DND-41 (cell line): ENCODE measurements at regions not wholly inside any gene's neighbourhood (a gene's known extent, or its start where the extent isn't known, plus 50 kb on each side); places are given as distances from the start of the nearest gene placed in this dataset.

Source experiments
- ATAC-seq: fragments of 200-7000 bp; cut with Tn5 transposase; 3 replicates; pipeline ENCODE4 v1.9.1; 2021; ENCODE audit warnings: low read depth; ENCODE audit not compliant: insufficient read depth
- DNase-seq: peaks from one replicate; pipeline ENCODE4 v3.0.0-alpha.2; 2020
- H2AFZ ChIP-seq: 2 replicates; pipeline ENCODE4 v1.6.0; 2012; ENCODE audit warnings: low read depth, low read length
- H3K27ac ChIP-seq: 2 replicates; pipeline ENCODE4 v1.5.1; 2012; ENCODE audit warnings: low read length, inconsistent platforms
- H3K27me3 ChIP-seq: fragments of 200-600 bp; sonication (generic); 2 replicates; pipeline ENCODE4 v1.6.0; 2012; ENCODE audit warnings: low read length, mild to moderate bottlenecking, inconsistent platforms; ENCODE audit not compliant: insufficient read depth, poor library complexity
- H3K36me3 ChIP-seq: 2 replicates; pipeline ENCODE4 v1.5.1; 2012; ENCODE audit warnings: low read length, inconsistent platforms; ENCODE audit not compliant: insufficient read depth
- H3K4me1 ChIP-seq: 2 replicates; pipeline ENCODE4 v1.5.1; 2012; ENCODE audit warnings: mild to moderate bottlenecking, low read length; ENCODE audit not compliant: insufficient read depth
- H3K4me2 ChIP-seq: 2 replicates; pipeline ENCODE4 v1.6.0; 2012; ENCODE audit warnings: mild to moderate bottlenecking, moderate library complexity, low read length, inconsistent platforms; ENCODE audit not compliant: insufficient read depth
- H3K4me3 ChIP-seq, 2 experiments: fragments of 200-600 bp in 1 of 2; shearing (Covaris generic) in 1 of 2; 2 replicates each; pipeline ENCODE4 v1.5.1; 2012 to 2016; ENCODE audit warnings: inconsistent platforms in 2 of 2, low read length in 2 of 2, mild to moderate bottlenecking in 2 of 2, low read depth in 1 of 2, moderate library complexity in 1 of 2
- H3K79me2 ChIP-seq: 2 replicates; pipeline ENCODE4 v1.6.0; 2012; ENCODE audit warnings: low read length, inconsistent platforms; ENCODE audit not compliant: insufficient read depth
- H3K9ac ChIP-seq: 2 replicates; pipeline ENCODE4 v1.6.0; 2012; ENCODE audit warnings: low read depth, mild to moderate bottlenecking, inconsistent platforms, low read length, moderate library complexity
- H3K9me3 ChIP-seq: 2 replicates; pipeline ENCODE4 v1.5.1; 2012; ENCODE audit warnings: low read length, moderate library complexity, mild to moderate bottlenecking, inconsistent platforms; ENCODE audit not compliant: insufficient read depth, severe bottlenecking
- H4K20me1 ChIP-seq: 2 replicates; pipeline ENCODE4 v1.6.0; 2012; ENCODE audit warnings: low read length; ENCODE audit not compliant: insufficient read depth
- EZH2 ChIP-seq: IDR thresholded peaks from 3 replicates; pipeline ENCODE4 v1.6.1; 2012; ENCODE audit warnings: borderline replicate concordance, low read depth, mild to moderate bottlenecking, moderate library complexity, low read length, inconsistent platforms; ENCODE audit not compliant: severe bottlenecking
- TF ChIP-seq, protein P1 (sequence below): IDR thresholded peaks from 2 replicates; pipeline ENCODE4 v1.5.1; 2012; ENCODE audit warnings: borderline replicate concordance, low read length, moderate library complexity, mild to moderate bottlenecking; ENCODE audit not compliant: poor library complexity, severe bottlenecking; ENCODE audit errors: extremely low read depth

GRCh38 chr11:22567759-22568158 is 57.9 kb downstream of the FANCF start:
- Histone ChIP-seq H3K27me3 (no peaks in the 10 kb centered on the region), H3K9ac (no peak overlapping the region), H3K4me1 (no peaks in the 10 kb centered on the region), H3K9me3 (no peaks in the 10 kb centered on the region), H3K79me2 (no peaks in the 10 kb centered on the region), H3K36me3 (no peaks in the 10 kb centered on the region), H4K20me1 (no peaks in the 10 kb centered on the region), H3K27ac (no peak overlapping the region), H2AFZ (no peak overlapping the region), H3K4me3 (no peak overlapping the region), H3K4me2 (no peak overlapping the region)
- TF ChIP-seq, protein P1, sequence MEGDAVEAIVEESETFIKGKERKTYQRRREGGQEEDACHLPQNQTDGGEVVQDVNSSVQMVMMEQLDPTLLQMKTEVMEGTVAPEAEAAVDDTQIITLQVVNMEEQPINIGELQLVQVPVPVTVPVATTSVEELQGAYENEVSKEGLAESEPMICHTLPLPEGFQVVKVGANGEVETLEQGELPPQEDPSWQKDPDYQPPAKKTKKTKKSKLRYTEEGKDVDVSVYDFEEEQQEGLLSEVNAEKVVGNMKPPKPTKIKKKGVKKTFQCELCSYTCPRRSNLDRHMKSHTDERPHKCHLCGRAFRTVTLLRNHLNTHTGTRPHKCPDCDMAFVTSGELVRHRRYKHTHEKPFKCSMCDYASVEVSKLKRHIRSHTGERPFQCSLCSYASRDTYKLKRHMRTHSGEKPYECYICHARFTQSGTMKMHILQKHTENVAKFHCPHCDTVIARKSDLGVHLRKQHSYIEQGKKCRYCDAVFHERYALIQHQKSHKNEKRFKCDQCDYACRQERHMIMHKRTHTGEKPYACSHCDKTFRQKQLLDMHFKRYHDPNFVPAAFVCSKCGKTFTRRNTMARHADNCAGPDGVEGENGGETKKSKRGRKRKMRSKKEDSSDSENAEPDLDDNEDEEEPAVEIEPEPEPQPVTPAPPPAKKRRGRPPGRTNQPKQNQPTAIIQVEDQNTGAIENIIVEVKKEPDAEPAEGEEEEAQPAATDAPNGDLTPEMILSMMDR: no peak
- no peak for TF ChIP-seq EZH2
- ATAC-seq (no peak), DNase-seq (no peak)

- no peak overlapping the region for H2AFZ ChIP-seq
- no peaks in the 10 kb centered on the region for H4K20me1 ChIP-seq
- no peak overlapping the region for H3K4me2 ChIP-seq
- no peak overlapping the region for H3K4me3 ChIP-seq
- no peak overlapping the region for H3K27ac ChIP-seq
- H3K9me3 ChIP-seq: no peaks in the 10 kb centered on the region
- no peak for DNase-seq
- no peaks in the 10 kb centered on the region for H3K27me3 ChIP-seq
- no peak for ATAC-seq
- H3K79me2 ChIP-seq: no peaks in the 10 kb centered on the region
- no peaks in the 10 kb centered on the region for H3K36me3 ChIP-seq
- no peak overlapping the region for H3K9ac ChIP-seq
- TF ChIP-seq EZH2: no peak
- TF ChIP-seq, protein P1: no peak
- H3K4me1 ChIP-seq: no peaks in the 10 kb centered on the region
These were observed 59.3 kb downstream of the FANCF start for GRCh38 chr11:22566293-22566692.

GRCh38 chr11:22561283-22561682 is 64.3 kb downstream of the FANCF start:
- Histone ChIP-seq H3K27me3 (no peaks in the 10 kb centered on the region), H3K9ac (no peak overlapping the region), H3K9me3 (no peaks in the 10 kb centered on the region), H2AFZ (no peak overlapping the region), H3K27ac (no peak overlapping the region), H3K36me3 (no peaks in the 10 kb centered on the region), H3K4me2 (no peak overlapping the region), H3K4me3 (no peak overlapping the region), H3K79me2 (no peaks in the 10 kb centered on the region), H3K4me1 (no peaks in the 10 kb centered on the region), H4K20me1 (no peaks in the 10 kb centered on the region)
- TF ChIP-seq, protein P1: no peak
- TF ChIP-seq EZH2: no peak
- ATAC-seq (no peak), DNase-seq (no peak)

DNA sequence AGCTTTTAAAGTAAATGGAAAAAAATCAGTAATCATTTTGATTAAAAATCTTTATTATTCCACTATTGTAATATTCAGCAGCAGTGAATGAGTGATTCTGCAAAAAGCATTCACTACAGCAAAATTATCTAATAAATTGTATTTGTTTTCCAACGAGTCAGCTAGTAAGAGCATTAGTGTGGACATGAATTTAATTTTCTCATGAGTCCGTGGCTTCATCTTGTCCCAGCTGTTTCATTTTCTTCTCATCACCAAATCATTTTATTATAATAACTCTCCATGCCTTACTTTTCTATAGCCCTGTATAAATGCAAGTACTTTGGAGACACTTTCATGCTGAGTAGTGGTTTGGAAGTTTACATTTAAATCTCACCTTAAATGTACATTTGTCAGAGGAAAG is 66.2 kb downstream of the FANCF start:
- TF ChIP-seq, protein P1: no peak
- no peak for TF ChIP-seq EZH2
- Histone ChIP-seq H3K27ac (no peak overlapping the region), H3K36me3 (no peaks in the 10 kb centered on the region), H2AFZ (no peak overlapping the region), H3K4me2 (no peak overlapping the region), H3K9me3 (no peaks in the 10 kb centered on the region), H3K79me2 (no peaks in the 10 kb centered on the region), H3K4me1 (no peaks in the 10 kb centered on the region), H3K27me3 (no peaks in the 10 kb centered on the region), H4K20me1 (no peaks in the 10 kb centered on the region), H3K9ac (no peak overlapping the region), H3K4me3 (no peak overlapping the region)
- no peak for ATAC-seq
- DNase-seq: no peak
